ENCODE measurements at regions not wholly inside any gene's neighbourhood (a gene's known extent, or its start where the extent isn't known, plus 50 kb on each side); places are given as distances from the start of the nearest gene placed in this dataset.
"Not testable (repeated sequence)": the region's sequence is repeated elsewhere in the genome, so short reads cannot be mapped to it uniquely, and the experiment has no call there.

DNA sequence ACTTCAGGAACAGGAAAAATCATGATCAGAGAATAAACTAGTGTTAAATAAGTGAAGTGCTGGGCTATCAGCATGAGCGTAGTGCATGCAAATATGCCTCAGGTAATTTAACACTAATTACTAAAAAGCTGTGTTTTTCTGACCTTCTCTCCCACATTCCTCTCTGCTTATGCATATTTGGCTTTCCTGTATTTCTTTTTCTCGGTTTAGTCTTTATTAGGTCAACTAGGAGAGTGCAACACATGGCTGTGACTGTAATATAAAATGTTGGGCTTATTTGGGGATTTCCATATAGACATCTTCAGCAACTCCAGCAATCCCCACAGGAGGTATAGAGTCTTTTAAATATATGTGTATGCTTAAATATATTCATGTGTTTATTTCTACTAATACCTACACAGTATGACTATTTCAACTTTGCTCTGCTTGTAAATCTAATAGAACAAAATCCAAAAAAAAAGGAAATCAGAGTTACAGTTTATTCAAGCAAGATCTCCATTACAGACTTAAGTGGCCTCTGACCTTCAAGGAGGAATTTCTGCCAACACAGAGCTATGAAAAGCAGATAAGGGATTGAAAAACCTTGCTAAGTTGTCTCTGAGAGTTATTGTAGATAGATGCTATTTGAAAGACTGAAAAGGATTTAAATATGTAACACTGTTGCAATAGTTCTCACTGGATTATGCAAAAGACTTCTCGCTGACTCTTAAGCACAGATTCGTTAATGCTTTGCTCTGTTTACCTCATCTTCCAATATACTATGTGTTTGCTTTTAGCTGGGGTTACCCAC, 359.5 kb upstream of the RGPD4 start:
- no peak for DNase-seq

DNA sequence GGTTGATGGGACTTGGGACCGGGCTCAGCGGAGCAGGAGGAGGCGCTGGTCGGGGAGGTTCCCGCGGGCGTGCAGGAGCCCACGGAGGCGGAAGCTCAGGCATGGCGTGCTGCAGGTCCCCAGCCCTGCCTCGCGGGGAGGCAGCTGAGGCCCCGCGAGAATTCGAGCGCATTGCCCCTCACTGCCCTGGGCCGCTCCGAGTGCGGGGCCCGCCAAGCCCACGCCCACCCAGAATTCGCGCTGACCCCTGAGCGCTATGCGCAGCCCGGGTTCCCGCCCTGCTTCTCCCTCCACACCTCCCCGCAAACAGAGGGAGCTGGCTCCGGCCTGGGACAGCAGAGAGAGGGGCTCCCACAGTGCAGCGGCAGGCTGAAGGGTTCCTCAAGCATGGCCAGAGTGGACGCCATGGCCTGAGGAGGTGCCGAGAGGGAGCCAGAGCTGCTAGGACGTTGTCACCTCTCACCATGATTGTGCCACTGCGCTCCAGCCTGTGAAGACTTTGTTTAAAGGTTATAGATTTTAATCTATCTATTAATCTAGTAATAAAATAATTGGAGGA, 357.2 kb upstream of the RGPD4 start:
- no peak for DNase-seq

DNA sequence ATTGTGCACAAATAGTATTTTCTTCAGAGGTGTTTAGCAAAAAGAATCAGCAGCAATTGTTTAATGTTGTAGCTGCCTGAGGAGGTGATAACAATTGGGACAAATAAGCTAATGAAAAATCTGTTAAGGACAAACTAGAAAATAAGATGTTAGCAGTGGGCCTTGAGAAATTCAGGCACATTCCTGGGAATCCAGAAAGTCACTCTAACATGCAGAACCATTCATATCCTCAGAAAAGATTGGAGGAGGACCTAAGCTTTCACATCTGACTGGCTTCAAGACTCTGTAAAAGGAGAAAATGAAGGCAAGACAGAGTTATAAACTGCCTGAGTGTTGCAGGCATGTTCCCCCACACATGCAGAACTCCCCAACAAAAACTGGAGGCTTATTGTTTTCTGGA, 353.5 kb upstream of the RGPD4 start:
- no peak for DNase-seq

- DNase-seq = no peak
Observed at GRCh38 chr2:107475859-107476258, 350.8 kb upstream of the RGPD4 start.

DNA sequence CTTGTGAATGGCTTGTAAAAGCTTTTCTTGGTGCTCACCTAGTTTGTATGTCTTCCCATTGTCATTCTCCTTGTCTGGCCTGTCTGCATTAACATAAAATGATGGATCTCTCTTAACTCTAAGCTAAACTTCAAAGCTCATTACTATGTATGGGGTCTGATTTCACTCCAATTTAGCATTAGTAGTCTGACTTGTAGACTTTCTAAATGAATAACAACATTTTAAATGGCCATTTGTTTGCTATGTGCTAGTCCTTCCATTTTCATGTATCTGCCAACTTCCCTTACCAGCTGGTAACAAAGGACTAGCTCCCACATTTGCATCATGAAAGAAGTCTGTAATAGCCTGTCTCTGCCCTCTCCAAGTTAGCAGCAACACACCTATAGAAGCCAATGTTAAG, 324.2 kb upstream of the RGPD4 start:
- no peak for DNase-seq

DNA sequence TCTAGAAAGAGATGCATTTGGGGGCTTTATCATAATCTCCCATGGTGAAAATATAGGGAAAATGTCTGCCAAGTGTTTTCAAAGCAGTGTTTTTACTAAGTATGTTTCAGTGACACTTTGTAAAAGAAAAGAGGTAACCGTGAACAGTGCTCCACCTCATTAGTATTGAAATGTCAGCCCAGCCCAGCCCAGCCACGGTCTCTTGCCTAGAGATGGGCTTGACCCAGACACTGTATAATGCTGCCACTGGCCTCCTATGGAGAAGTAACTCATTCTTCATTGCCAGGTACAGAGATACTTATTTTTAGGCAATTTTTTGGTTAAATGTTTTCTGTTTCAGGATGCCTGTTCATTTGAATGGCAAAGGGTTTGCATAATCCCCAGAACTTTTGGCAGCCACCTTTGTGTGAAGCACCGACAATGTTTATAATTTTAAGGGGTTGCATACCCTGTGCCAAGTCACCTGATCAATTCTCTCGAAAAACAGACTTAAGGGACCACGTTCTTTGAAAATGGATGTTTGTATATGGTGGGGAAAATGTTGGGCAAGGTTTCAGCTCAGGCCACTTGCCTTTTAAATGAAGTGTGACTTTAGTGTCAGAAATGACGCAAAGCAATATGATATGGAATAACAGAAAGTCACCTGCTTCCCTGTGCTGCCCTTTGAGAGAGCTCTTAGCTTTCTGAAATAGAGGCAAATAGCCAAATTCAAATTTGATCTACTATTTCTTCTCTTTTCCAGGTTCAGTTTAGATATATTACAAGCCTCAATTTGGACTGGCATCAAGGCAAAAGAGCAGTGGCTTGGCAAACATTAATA, 314.5 kb upstream of the RGPD4 start:
- DNase-seq = no peak

DNA sequence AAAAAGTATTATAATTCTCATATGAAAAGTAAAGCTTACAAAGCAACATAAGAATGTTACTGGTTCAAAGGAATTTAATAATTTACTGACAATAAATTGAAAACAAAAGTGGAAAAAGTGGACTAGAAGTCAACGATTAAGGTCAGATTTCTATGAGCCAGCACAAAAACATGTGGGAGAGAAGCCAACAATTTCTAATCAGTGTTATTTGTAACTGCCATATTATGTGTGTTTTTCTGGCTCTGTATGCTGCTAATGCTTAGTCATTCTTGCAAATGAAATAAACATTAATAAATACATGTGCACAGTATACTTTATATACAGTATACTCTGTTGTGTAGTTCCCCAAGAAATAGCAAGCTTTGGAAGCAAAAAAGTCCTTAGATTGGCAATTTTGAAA, 301.3 kb upstream of the RGPD4 start:
- DNase-seq = peak; percentile 44

- no peak for DNase-seq
Observed at GRCh38 chr2:107529146-107529545, 297.5 kb upstream of the RGPD4 start.

DNA sequence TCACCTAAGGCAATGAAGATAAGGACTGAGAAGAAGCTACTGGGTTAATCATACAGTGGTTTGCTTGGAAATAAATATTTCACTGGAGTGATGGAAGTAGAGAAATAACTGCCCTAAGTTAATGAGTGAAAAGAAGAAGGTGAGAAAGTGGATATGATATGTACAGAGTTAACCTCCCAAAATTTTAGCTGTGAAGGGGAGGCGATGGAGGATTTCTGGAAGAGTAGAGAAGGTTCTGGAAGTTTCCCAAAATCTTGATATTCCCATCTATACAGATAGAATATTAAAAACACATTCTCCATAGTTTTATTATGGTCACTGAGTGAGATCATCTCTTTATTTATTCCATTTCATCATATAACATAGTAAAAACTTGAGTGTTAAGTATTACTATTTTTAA, 296.6 kb upstream of the RGPD4 start:
- no peak for DNase-seq

- DNase-seq = no peak
Observed at GRCh38 chr2:107534926-107535325, 291.8 kb upstream of the RGPD4 start.

- DNase-seq = not testable (repeated sequence)
Observed at GRCh38 chr2:107535905-107536689, 290.6 kb upstream of the RGPD4 start.

DNA sequence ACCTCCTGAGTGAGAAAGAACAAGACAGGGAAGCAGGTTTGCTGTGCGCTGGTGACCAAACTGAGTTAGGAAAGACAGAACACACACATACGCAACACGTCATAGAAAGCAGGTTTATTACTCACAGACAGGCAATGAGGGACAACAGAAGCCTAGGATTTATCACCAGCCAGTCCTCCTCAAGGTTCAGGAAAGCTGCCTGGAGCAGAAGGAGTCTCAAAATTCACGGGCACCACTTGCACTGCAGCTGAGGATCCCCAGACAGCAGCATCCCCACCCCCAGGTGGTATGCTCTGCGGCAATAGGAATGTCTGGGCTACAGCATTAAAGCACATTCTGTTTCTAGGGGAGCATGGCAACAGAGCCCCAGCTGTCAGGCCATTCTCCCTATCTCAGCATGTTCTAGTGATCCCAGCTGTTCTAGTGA, 284.4 kb upstream of the RGPD4 start:
- no peak for DNase-seq

GRCh38 chr2:107543793-107544192, 282.9 kb upstream of the RGPD4 start:
- DNase-seq = no peak

DNA sequence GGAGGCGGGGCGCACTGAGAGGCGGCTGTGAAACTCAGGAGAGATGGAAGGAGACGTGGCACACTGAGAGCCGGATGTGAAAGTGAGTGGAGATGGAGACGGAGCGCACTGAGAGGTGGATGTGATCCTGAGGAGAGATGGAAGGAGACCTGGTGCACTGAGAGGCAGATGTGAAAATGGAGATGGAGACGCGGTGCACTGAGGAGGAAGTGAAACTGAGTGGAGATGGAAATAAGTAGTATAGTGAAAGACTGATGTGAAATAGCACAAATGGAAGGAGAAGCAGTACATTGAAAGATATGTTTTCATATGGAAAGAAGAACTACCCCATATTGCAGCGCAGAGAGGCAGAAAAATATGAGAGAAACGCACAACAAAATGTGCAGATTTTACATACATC, 281.6 kb upstream of the RGPD4 start:
- no peak for DNase-seq

- no peak for DNase-seq
Observed at GRCh38 chr2:107545851-107546250, 280.8 kb upstream of the RGPD4 start.

GRCh38 chr2:107548216-107548615, 278.5 kb upstream of the RGPD4 start:
- DNase-seq = no peak

- no peak for DNase-seq
Observed at GRCh38 chr2:107553046-107553445, 273.6 kb upstream of the RGPD4 start.

- DNase-seq = peak; percentile 20
Observed at GRCh38 chr2:107553539-107553938, 273.2 kb upstream of the RGPD4 start.

GRCh38 chr2:107556038-107556627, 270.6 kb upstream of the RGPD4 start:
- DNase-seq = no peak

DNA sequence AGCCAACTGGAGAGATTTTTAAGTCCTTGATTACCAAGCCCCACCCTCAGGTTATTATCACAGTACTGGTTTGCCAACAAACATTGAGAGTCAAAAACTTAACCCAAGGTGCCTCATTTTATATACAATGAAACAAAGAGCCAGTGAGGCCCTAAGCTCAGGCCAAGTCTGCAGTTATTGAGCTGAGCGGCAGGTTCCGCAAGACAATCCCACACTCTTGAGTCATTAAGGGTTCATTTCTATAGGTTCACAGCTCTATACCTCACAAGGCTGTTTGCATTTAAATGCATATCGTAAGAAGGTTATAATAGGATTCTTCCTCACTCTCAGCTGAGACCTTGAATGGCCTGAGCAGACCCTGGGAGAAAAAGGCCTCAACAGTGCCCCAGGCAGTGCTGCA, 268.4 kb upstream of the RGPD4 start:
- DNase-seq = no peak

- no peak for DNase-seq
Observed at GRCh38 chr2:107569496-107569895, 257.2 kb upstream of the RGPD4 start.

DNA sequence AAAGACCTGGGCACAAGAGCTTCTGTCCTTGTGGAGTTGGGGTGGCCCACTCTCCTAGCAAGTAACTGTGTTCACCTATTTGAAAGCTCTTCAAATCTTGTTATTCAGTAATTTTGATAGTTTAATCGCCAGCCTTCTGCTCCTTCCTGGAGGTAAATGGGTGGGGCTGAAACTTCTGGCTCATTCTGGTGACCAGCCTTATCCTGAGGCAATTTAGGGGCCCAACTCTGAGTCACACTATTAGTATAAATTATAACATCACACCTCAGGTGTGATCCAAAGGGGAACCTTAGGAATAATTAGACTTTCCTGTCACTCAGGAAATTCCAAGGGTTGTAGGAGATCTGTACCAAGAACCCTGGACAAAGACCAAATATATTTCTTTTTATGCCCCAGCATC, 255.8 kb upstream of the RGPD4 start:
- no peak for DNase-seq
